Psoas muscle (tissue), 7 donors: ENCODE measurements at regions not wholly inside any gene's neighbourhood (a gene's known extent, or its start where the extent isn't known, plus 50 kb on each side); places are given as distances from the start of the nearest gene placed in this dataset.
"Not testable (repeated sequence)": the region's sequence is repeated elsewhere in the genome, so short reads cannot be mapped to it uniquely, and the experiment has no call there.

Experiments
- ATAC-seq, 4 donors: fragments of 200-7000 bp; cut with Tn5 transposase; one replicate each; pipeline ENCODE4 v1.9.1; 2020; ENCODE audit warnings: moderate library complexity in 3 of 4, mild to moderate bottlenecking in 2 of 4
- DNase-seq, 2 donors: peaks; one replicate each; pipeline ENCODE4 v3.0.0-alpha.2; 2020
- H3K27ac ChIP-seq: fragments of 200-600 bp; one replicate; pipeline ENCODE4 v1.8.0; 2022
- H3K27me3 ChIP-seq, 3 donors: fragments of 200-600 bp in 1 of 3; one replicate each; pipeline versions ENCODE4 v1.6.1 to v1.8.0; 2013 to 2022; ENCODE audit warnings: low read length in 2 of 3, mild to moderate bottlenecking in 2 of 3, moderate library complexity in 1 of 3; ENCODE audit not compliant: insufficient read depth in 3 of 3
- H3K36me3 ChIP-seq, 2 donors: fragments of 200-600 bp in 1 of 2; one replicate each; pipeline versions ENCODE4 v1.6.1 to v1.8.0; 2013 to 2022; ENCODE audit warnings: low read depth in 1 of 2, mild to moderate bottlenecking in 1 of 2, moderate library complexity in 1 of 2; ENCODE audit not compliant: insufficient read depth in 1 of 2
- H3K4me1 ChIP-seq: fragments of 200-600 bp; one replicate; pipeline ENCODE4 v1.8.0; 2022
- H3K4me3 ChIP-seq: fragments of 200-600 bp; one replicate; pipeline ENCODE4 v1.8.0; 2022; ENCODE audit warnings: mild to moderate bottlenecking
- H3K9me3 ChIP-seq: fragments of 200-600 bp; one replicate; pipeline ENCODE4 v1.8.0; 2022
- CTCF ChIP-seq: fragments of 200-600 bp; IDR thresholded peaks from one replicate; pipeline ENCODE4 v1.8.0; 2022; ENCODE audit warnings: antibody characterized with exemption
- WGBS, 3 donors: extraction: QIAGEN DNeasy Blood & Tissue Kit; methylation state at CpG; one replicate each; pipeline versions ENCODE4 v1.1.6 to v1.1.7; 2013; 5-methylcytosine and 5-hydroxymethylcytosine counted together
- intact Hi-C, 2 donors: fragments of 100-400 bp; cut with DNase I; formaldehyde crosslinking; loops; one replicate each; pipeline versions ENCODE4 v1.11.0 to v1.14.2; 2022
- donor health status: healthy with polysubstance abuse.
- donor health status: DM: no; HTN: no; CAD: no; lungs with moderate emphysema.
- donor health status: Bipolar disorder and iron deficiency.
- donor health status: healthy.
- donor health status: DM: yes; HTN: yes; CAD: no.
- donor health status: DM: no; HTN: no; CAD: no.
- donor health status: DM: yes; HTN: yes; CAD: no.

- no peak overlapping the region for H3K27ac ChIP-seq
- H3K4me3 ChIP-seq, result no peak overlapping the region
- H3K36me3 ChIP-seq, result no peaks in the 10 kb centered on the region
- H3K4me1 ChIP-seq, result no peaks in the 10 kb centered on the region
- intact Hi-C loops, result no loop called here
- peaks cover 2% of the 10 kb centered on the region for H3K9me3 ChIP-seq
- ATAC-seq (no peak), DNase-seq (peak in 1 of 2 donors; percentile 30)
- WGBS, 3 donors, result 84 to 86% (median 84%) methylated on average over 24 to 25 of the region's 25 CpGs
- no peak for TF ChIP-seq CTCF
- no peaks in the 10 kb centered on the region for H3K27me3 ChIP-seq
Measured at GRCh38 chr12:84128117-84128991, 784.2 kb downstream of the SLC6A15 start.

GRCh38 chr12:84124211-84124610, 788.4 kb downstream of the SLC6A15 start:
- DNase-seq, result no peak
- WGBS, 3 donors, result 97% methylated on average over 1 of the region's 1 CpG
- Histone ChIP-seq H3K36me3 (no peaks in the 10 kb centered on the region), H3K9me3 (no peaks in the 10 kb centered on the region), H3K4me1 (no peaks in the 10 kb centered on the region), H3K27me3 (no peaks in the 10 kb centered on the region), H3K27ac (no peak overlapping the region), H3K4me3 (no peak overlapping the region)
- no peak for ATAC-seq
- intact Hi-C loops, result no loop called here
- TF ChIP-seq CTCF, result no peak

- ATAC-seq, result no peak
- Histone ChIP-seq H3K4me1 (no peaks in the 10 kb centered on the region), H3K36me3 (no peaks in the 10 kb centered on the region), H3K4me3 (no peak overlapping the region), H3K9me3 (no peaks in the 10 kb centered on the region), H3K27ac (no peak overlapping the region), H3K27me3 (no peaks in the 10 kb centered on the region)
- DNase-seq, result no peak
- intact Hi-C loops, result no loop called here
- TF ChIP-seq CTCF, result no peak
- 93 to 95% (median 93%) methylated on average over 3 of the region's 3 CpGs for WGBS, 3 donors
Measured at GRCh38 chr12:84117190-84117589, 795.4 kb downstream of the SLC6A15 start.

- no peaks in the 10 kb centered on the region for H3K27me3 ChIP-seq
- WGBS, 3 donors, result 86 to 93% (median 89%) methylated on average over 1 of the region's 1 CpG
- no peak overlapping the region for H3K27ac ChIP-seq
- DNase-seq (no peak), ATAC-seq (no peak)
- no peak overlapping the region for H3K4me3 ChIP-seq
- no peak for TF ChIP-seq CTCF
- no peaks in the 10 kb centered on the region for H3K4me1 ChIP-seq
- intact Hi-C loops, result no loop called here
- H3K9me3 ChIP-seq, result no peaks in the 10 kb centered on the region
- H3K36me3 ChIP-seq, result no peaks in the 10 kb centered on the region
Measured at GRCh38 chr12:84113666-84114065, 798.9 kb downstream of the SLC6A15 start.

GRCh38 chr12:84103886-84104285, 808.7 kb downstream of the SLC6A15 start:
- intact Hi-C loops, DNase-seq, H3K4me1 ChIP-seq, H3K27ac ChIP-seq, H3K4me3 ChIP-seq, ATAC-seq, H3K36me3 ChIP-seq, H3K27me3 ChIP-seq: not testable (repeated sequence)
- 76 to 81% (median 77%) methylated on average over 4 of the region's 4 CpGs for WGBS, 3 donors
- H3K9me3 ChIP-seq, result peaks cover 16% of the 10 kb centered on the region

- H3K27me3 ChIP-seq, H3K27ac ChIP-seq, DNase-seq, ATAC-seq, H3K4me1 ChIP-seq, H3K4me3 ChIP-seq, H3K36me3 ChIP-seq, intact Hi-C loops: not testable (repeated sequence)
- whole genome bisulfite sequencing, 3 donors, result 92 to 97% (median 94%) methylated on average over 8 of the region's 8 CpGs
- peaks cover 16% of the 10 kb centered on the region for H3K9me3 ChIP-seq
Measured at GRCh38 chr12:84101963-84102362, 810.6 kb downstream of the SLC6A15 start.

- H3K27me3 ChIP-seq, result not testable (repeated sequence)
- H3K9me3 ChIP-seq, result peaks cover 16% of the 10 kb centered on the region
- 78 to 89% (median 83%) methylated on average over 1 of the region's 1 CpG for WGBS, 3 donors
Measured at GRCh38 chr12:84099591-84099990, 813.0 kb downstream of the SLC6A15 start.

More at GRCh38 chr12:84099591-84099990, 813.0 kb downstream of the SLC6A15 start:
- DNase-seq, H3K4me3 ChIP-seq, H3K4me1 ChIP-seq, ATAC-seq, H3K36me3 ChIP-seq, intact Hi-C loops, H3K27ac ChIP-seq: not testable (repeated sequence)
